G401.6 (cell line): ENCODE measurements at regions not wholly inside any gene's neighbourhood (a gene's known extent, or its start where the extent isn't known, plus 50 kb on each side); places are given as distances from the start of the nearest gene placed in this dataset.
"Not testable (repeated sequence)": the region's sequence is repeated elsewhere in the genome, so short reads cannot be mapped to it uniquely, and the experiment has no call there.

Experiments
- FAIRE-seq: peaks from 2 replicates; lab custom pipeline; 2012; peaks lifted over from hg19 to GRCh38; lab: Jason Lieb, UNC

GRCh38 chr18:38771620-38772019, 1206.0 kb upstream of the CELF4 start:
- FAIRE-seq, result not testable (repeated sequence)

- no peak for FAIRE-seq
These were observed 1202.9 kb upstream of the CELF4 start for GRCh38 chr18:38768504-38768903.

- FAIRE-seq, result no peak
These were observed 1193.9 kb upstream of the CELF4 start for GRCh38 chr18:38759457-38759856.

- no peak for FAIRE-seq
These were observed 1190.8 kb upstream of the CELF4 start for GRCh38 chr18:38756436-38756835.

GRCh38 chr18:38752430-38752829, 1186.8 kb upstream of the CELF4 start:
- no peak for FAIRE-seq

GRCh38 chr18:38751898-38752297, 1186.3 kb upstream of the CELF4 start:
- no peak for FAIRE-seq

- no peak for FAIRE-seq
These were observed 1185.6 kb upstream of the CELF4 start for GRCh38 chr18:38751211-38751610.

GRCh38 chr18:38750751-38751150, 1185.2 kb upstream of the CELF4 start:
- FAIRE-seq, result no peak

- FAIRE-seq, result no peak
These were observed 1181.6 kb upstream of the CELF4 start for GRCh38 chr18:38747153-38747552.

- not testable (repeated sequence) for FAIRE-seq
These were observed 1154.6 kb upstream of the CELF4 start for GRCh38 chr18:38720181-38720580.

- FAIRE-seq, result no peak
These were observed 1152.8 kb upstream of the CELF4 start for GRCh38 chr18:38718365-38718901.

- FAIRE-seq, result no peak
These were observed 1143.5 kb upstream of the CELF4 start for GRCh38 chr18:38709122-38709521.

- FAIRE-seq, result no peak
These were observed 1140.8 kb upstream of the CELF4 start for GRCh38 chr18:38706373-38706772.

- no peak for FAIRE-seq
These were observed 1132.5 kb upstream of the CELF4 start for GRCh38 chr18:38698088-38698487.

GRCh38 chr18:38695559-38696280, 1130.1 kb upstream of the CELF4 start:
- no peak for FAIRE-seq

GRCh38 chr18:38693104-38693503, 1127.5 kb upstream of the CELF4 start:
- no peak for FAIRE-seq

- no peak for FAIRE-seq
These were observed 1125.0 kb upstream of the CELF4 start for GRCh38 chr18:38690626-38691025.

- no peak for FAIRE-seq
These were observed 1122.8 kb upstream of the CELF4 start for GRCh38 chr18:38688416-38688815.

GRCh38 chr18:38670486-38670885, 1104.9 kb upstream of the CELF4 start:
- FAIRE-seq, result no peak

GRCh38 chr18:38664929-38665328, 1099.3 kb upstream of the CELF4 start:
- no peak for FAIRE-seq

GRCh38 chr18:38663682-38664081, 1098.1 kb upstream of the CELF4 start:
- FAIRE-seq, result no peak

- no peak for FAIRE-seq
These were observed 1097.7 kb upstream of the CELF4 start for GRCh38 chr18:38663270-38663669.

GRCh38 chr18:38654946-38655345, 1089.3 kb upstream of the CELF4 start:
- FAIRE-seq, result no peak

- FAIRE-seq, result no peak
These were observed 1086.1 kb upstream of the CELF4 start for GRCh38 chr18:38651736-38652135.
